OCI-LY3 (cell line): ENCODE measurements at regions not wholly inside any gene's neighbourhood (a gene's known extent, or its start where the extent isn't known, plus 50 kb on each side); places are given as distances from the start of the nearest gene placed in this dataset.

Experiments used
- H2AFZ ChIP-seq: fragments of 200-600, 300-600 bp; shearing (Covaris generic); 2 replicates; pipeline ENCODE4 v1.6.0; 2014; ENCODE audit warnings: antibody characterized with exemption, low read depth, low read length
- H3K27ac ChIP-seq: fragments of 200-600, 300-600 bp; sonication (generic); 2 replicates; pipeline ENCODE4 v1.5.1; 2014; ENCODE audit warnings: mild to moderate bottlenecking, low read length, moderate library complexity, mixed read lengths
- H3K27me3 ChIP-seq: fragments of 200-600, 300-600 bp; sonication (generic); 2 replicates; pipeline ENCODE4 v1.6.1; 2014; ENCODE audit warnings: low read depth, low read length, mixed read lengths
- H3K36me3 ChIP-seq: fragments of 200-600, 300-600 bp; sonication (generic); replicated peaks from 2 replicates; pipeline ENCODE3; 2014; ENCODE audit warnings: low read depth, low read length, mixed read lengths
- H3K4me1 ChIP-seq: fragments of 300-600, 200-600 bp; sonication (generic); 2 replicates; pipeline ENCODE4 v1.6.1; 2014; ENCODE audit warnings: low read length, mixed read lengths
- H3K4me2 ChIP-seq: fragments of 200-600, 300-600 bp; sonication (generic); 2 replicates; pipeline ENCODE4 v1.6.1; 2014; ENCODE audit warnings: low read length, mixed read lengths
- H3K4me3 ChIP-seq: fragments of 300-600, 200-600 bp; sonication (generic); 2 replicates; pipeline ENCODE4 v1.5.1; 2014; ENCODE audit warnings: antibody characterized with exemption, mild to moderate bottlenecking, low read length, moderate library complexity
- H3K79me2 ChIP-seq: fragments of 300-600, 200-600 bp; shearing (Covaris generic); 2 replicates; pipeline ENCODE4 v1.6.1; 2014; ENCODE audit warnings: mild to moderate bottlenecking, low read length, mixed read lengths
- H3K9ac ChIP-seq: fragments of 300-600, 200-600 bp; shearing (Covaris generic); 2 replicates; pipeline ENCODE4 v1.6.0; 2014; ENCODE audit warnings: mild to moderate bottlenecking, low read length, moderate library complexity
- H3K9me3 ChIP-seq: fragments of 200-600, 300-600 bp; shearing (Covaris generic); 2 replicates; pipeline ENCODE4 v1.6.1; 2014; ENCODE audit warnings: low read length, mixed read lengths; ENCODE audit not compliant: insufficient read depth
- H4K20me1 ChIP-seq: fragments of 200-600, 300-600 bp; sonication (generic); 2 replicates; pipeline ENCODE4 v1.6.1; 2016; ENCODE audit warnings: low read length, mixed read lengths; ENCODE audit not compliant: insufficient read depth
- EZH2phosphoT487 ChIP-seq: fragments of 200-600 bp; shearing (Covaris generic); IDR thresholded peaks from 2 replicates; pipeline ENCODE4 v1.6.1; 2018; ENCODE audit warnings: antibody characterized with exemption, mixed run types, low read depth
- TF ChIP-seq, protein P1 (sequence below): fragments of 200-600, 300-600 bp; sonication (generic); IDR thresholded peaks from 2 replicates; pipeline ENCODE4 v1.5.1; 2014; ENCODE audit warnings: antibody characterized with exemption, low read length, low read depth

DNA sequence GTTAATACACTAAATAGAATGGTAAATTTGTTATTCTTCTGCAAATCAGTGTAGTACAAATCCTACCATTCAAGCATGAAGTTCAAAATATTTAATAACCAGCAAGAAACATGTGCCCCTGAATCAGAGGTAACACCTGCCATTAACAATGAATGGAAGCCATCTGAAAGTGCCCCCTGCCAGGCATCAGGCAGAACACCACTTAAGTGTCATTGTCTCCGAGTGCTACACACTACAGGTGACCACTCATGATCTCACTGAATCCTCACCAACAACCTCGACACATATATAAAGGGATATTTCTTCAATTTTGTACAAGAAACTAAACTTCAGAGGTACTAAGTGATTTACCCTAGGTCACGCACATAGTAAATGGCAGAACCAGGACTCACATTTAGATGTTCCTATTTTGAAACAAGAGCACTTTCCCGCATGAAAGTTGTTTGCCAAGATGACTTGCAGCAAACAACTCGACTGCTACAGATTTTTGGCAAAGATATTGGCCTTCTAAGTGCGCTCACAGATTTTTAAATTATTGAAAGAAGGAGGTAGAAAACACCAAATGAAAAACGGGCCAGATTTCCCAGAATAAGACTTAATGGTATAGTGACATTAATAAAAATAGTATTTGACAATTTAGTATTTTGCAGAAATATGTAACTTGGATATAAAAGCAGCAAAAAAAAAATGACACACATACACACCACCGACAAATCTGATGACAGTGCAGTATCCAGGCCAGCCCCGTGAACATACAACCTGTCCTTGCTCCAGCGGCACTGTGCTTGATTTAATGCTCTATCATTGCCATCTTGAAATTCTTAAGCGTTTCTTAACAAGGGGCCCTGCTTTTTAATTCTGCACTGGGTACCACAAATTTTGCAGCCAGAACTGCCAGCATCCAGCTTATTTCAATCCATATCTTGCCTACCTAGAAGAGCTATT is 274.5 kb downstream of the ALDH8A1 start:
- Histone ChIP-seq H3K9me3 (no peaks in the 10 kb centered on the region), H4K20me1 (no peaks in the 10 kb centered on the region), H3K79me2 (no peaks in the 10 kb centered on the region), H3K27me3 (no peaks in the 10 kb centered on the region), H3K36me3 (no peaks in the 10 kb centered on the region), H3K4me1 (no peaks in the 10 kb centered on the region), H2AFZ (no peak overlapping the region), H3K4me2 (no peak overlapping the region), H3K4me3 (no peak overlapping the region), H3K27ac (no peak overlapping the region), H3K9ac (no peak overlapping the region)
- TF ChIP-seq, protein P1, sequence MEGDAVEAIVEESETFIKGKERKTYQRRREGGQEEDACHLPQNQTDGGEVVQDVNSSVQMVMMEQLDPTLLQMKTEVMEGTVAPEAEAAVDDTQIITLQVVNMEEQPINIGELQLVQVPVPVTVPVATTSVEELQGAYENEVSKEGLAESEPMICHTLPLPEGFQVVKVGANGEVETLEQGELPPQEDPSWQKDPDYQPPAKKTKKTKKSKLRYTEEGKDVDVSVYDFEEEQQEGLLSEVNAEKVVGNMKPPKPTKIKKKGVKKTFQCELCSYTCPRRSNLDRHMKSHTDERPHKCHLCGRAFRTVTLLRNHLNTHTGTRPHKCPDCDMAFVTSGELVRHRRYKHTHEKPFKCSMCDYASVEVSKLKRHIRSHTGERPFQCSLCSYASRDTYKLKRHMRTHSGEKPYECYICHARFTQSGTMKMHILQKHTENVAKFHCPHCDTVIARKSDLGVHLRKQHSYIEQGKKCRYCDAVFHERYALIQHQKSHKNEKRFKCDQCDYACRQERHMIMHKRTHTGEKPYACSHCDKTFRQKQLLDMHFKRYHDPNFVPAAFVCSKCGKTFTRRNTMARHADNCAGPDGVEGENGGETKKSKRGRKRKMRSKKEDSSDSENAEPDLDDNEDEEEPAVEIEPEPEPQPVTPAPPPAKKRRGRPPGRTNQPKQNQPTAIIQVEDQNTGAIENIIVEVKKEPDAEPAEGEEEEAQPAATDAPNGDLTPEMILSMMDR, result no peak
- TF ChIP-seq EZH2phosphoT487, result no peak

DNA sequence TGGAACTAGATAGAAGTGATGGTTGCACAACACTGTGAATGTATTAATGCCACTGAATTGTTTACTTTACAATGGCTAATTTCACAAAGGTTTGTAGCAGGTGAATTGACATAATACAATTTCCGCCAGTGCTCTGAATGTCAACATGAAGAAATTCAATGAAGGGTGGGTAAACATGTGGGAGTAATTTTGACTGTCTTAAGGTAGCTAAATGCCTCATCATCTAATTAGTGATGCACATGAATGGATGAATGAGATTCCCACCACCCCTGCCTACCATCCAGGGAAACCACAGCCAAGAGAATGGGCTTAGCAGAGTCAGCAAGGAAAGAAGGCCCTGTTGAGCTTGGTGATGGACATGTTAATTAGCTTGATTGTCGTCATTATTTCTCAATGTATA is 275.3 kb downstream of the ALDH8A1 start:
- no peaks in the 10 kb centered on the region for H3K27me3 ChIP-seq
- H3K79me2 ChIP-seq, result no peaks in the 10 kb centered on the region
- no peak overlapping the region for H3K27ac ChIP-seq
- no peak overlapping the region for H3K4me2 ChIP-seq
- no peaks in the 10 kb centered on the region for H4K20me1 ChIP-seq
- H3K9ac ChIP-seq, result no peak overlapping the region
- H3K4me1 ChIP-seq, result no peaks in the 10 kb centered on the region
- H3K9me3 ChIP-seq, result no peaks in the 10 kb centered on the region
- no peak overlapping the region for H3K4me3 ChIP-seq
- no peak overlapping the region for H2AFZ ChIP-seq
- TF ChIP-seq, protein P1, result no peak
- no peak for TF ChIP-seq EZH2phosphoT487
- H3K36me3 ChIP-seq, result no peaks in the 10 kb centered on the region

DNA sequence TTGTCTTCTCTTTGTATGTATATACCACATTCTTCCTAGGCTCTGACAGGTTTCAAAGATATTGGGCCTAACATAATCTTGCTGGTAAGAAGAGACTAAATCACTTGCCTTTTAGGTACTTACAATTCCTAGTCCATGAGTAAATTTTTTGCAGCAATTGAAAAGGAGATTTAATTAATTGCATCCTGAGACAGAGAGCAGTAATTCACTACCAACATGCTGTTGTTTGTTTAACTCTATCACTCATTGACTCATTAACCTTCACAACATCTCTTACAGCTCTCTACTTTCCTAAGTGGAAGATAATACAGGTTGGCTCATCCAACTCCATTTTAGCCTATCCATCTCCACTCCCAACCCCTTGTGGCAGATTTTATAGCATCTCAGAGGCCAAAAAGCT is 280.4 kb downstream of the ALDH8A1 start:
- Histone ChIP-seq H3K9ac (no peak overlapping the region), H3K27me3 (no peaks in the 10 kb centered on the region), H3K4me2 (no peak overlapping the region), H3K9me3 (no peaks in the 10 kb centered on the region), H3K4me1 (no peaks in the 10 kb centered on the region), H3K4me3 (no peak overlapping the region), H4K20me1 (no peaks in the 10 kb centered on the region), H2AFZ (no peak overlapping the region), H3K27ac (no peak overlapping the region), H3K79me2 (no peaks in the 10 kb centered on the region), H3K36me3 (no peaks in the 10 kb centered on the region)
- TF ChIP-seq, protein P1, result no peak
- no peak for TF ChIP-seq EZH2phosphoT487

DNA sequence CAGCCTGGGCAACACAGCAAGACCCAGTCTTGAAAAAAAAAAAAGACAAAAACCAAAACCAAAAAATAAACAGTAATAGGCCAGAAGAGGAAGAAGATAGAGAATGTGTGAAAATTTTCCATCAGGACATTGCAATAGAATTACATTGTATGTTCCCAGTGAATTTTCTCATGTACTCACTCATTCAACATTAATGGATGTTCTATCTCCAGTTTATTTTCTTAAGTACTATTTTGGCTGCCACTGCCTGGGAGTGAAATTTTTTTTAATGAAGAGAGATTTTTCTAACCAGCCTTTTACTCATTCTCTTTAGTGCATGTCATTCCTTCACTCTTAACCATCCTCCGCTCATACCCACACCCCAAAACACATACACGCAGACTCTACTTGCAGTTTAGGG is 282.8 kb downstream of the ALDH8A1 start:
- no peaks in the 10 kb centered on the region for H3K4me1 ChIP-seq
- no peaks in the 10 kb centered on the region for H3K79me2 ChIP-seq
- H2AFZ ChIP-seq, result no peak overlapping the region
- no peak overlapping the region for H3K9ac ChIP-seq
- H3K27ac ChIP-seq, result no peak overlapping the region
- no peaks in the 10 kb centered on the region for H3K36me3 ChIP-seq
- no peaks in the 10 kb centered on the region for H3K27me3 ChIP-seq
- no peak overlapping the region for H3K4me3 ChIP-seq
- H4K20me1 ChIP-seq, result no peaks in the 10 kb centered on the region
- H3K4me2 ChIP-seq, result no peak overlapping the region
- no peaks in the 10 kb centered on the region for H3K9me3 ChIP-seq
- no peak for TF ChIP-seq EZH2phosphoT487
- TF ChIP-seq, protein P1, result no peak
